ENCODE measurements at regions not wholly inside any gene's neighbourhood (a gene's known extent, or its start where the extent isn't known, plus 50 kb on each side); places are given as distances from the start of the nearest gene placed in this dataset.

GRCh38 chr2:18154259-18154658 lies 275.8 kb downstream of the KCNS3 start:
- Mint-ChIP-seq H3K4me3 (no peak overlapping the region), H3K36me3 (ENCODE audit: low read depth) (no peaks in the 10 kb centered on the region)

GRCh38 chr2:18153741-18154140 lies 275.3 kb downstream of the KCNS3 start:
- H3K27me3 Mint-ChIP-seq: peaks cover 22% of the 10 kb centered on the region
- no peaks in the 10 kb centered on the region for H3K4me1 Mint-ChIP-seq
- no peak overlapping the region for H3K4me3 Mint-ChIP-seq
- ATAC-seq (no peak), DNase-seq (no peak)
- peaks cover 2% of the 10 kb centered on the region for H3K36me3 Mint-ChIP-seq (ENCODE audit: low read depth)
- no peaks in the 10 kb centered on the region for H3K9me3 ChIP-seq (ENCODE audit: control insufficient read depth, low read length, poor library complexity, severe bottlenecking)
- no peak overlapping the region for H3K27ac Mint-ChIP-seq

More at GRCh38 chr2:18154259-18154658, 275.8 kb downstream of the KCNS3 start:
- Mint-ChIP-seq H3K27ac (no peak overlapping the region), H3K4me1 (no peaks in the 10 kb centered on the region), H3K27me3 (peaks cover 22% of the 10 kb centered on the region)
- no peaks in the 10 kb centered on the region for H3K9me3 ChIP-seq (ENCODE audit: control insufficient read depth, low read length, poor library complexity, severe bottlenecking)
- DNase-seq: no peak
- no peak for ATAC-seq

GRCh38 chr2:18151237-18151636 lies 272.8 kb downstream of the KCNS3 start:
- peaks cover 22% of the 10 kb centered on the region for H3K27me3 Mint-ChIP-seq
- DNase-seq (no peak), ATAC-seq (no peak)
- H3K36me3 Mint-ChIP-seq (ENCODE audit: low read depth): peaks cover 2% of the 10 kb centered on the region
- H3K27ac Mint-ChIP-seq: no peak overlapping the region
- no peaks in the 10 kb centered on the region for H3K9me3 ChIP-seq (ENCODE audit: control insufficient read depth, low read length, poor library complexity, severe bottlenecking)
- H3K4me1 Mint-ChIP-seq: no peaks in the 10 kb centered on the region
- no peak overlapping the region for H3K4me3 Mint-ChIP-seq

- Mint-ChIP-seq H3K4me3 (no peak overlapping the region), H3K4me1 (no peaks in the 10 kb centered on the region), H3K27ac (no peak overlapping the region), H3K27me3 (peaks cover 17% of the 10 kb centered on the region), H3K36me3 (ENCODE audit: low read depth) (peaks cover 2% of the 10 kb centered on the region)
- ATAC-seq (no peak), DNase-seq (no peak)
- H3K9me3 ChIP-seq (ENCODE audit: control insufficient read depth, low read length, poor library complexity, severe bottlenecking): no peaks in the 10 kb centered on the region
These were observed 271.3 kb downstream of the KCNS3 start for GRCh38 chr2:18149660-18150246.

- ATAC-seq: no peak
- peaks cover 2% of the 10 kb centered on the region for H3K4me1 Mint-ChIP-seq
- no peak overlapping the region for H3K4me3 Mint-ChIP-seq
- DNase-seq: no peak
- no peaks in the 10 kb centered on the region for H3K36me3 Mint-ChIP-seq (ENCODE audit: low read depth)
- H3K27ac Mint-ChIP-seq: no peak overlapping the region
- no peaks in the 10 kb centered on the region for H3K27me3 Mint-ChIP-seq
- no peaks in the 10 kb centered on the region for H3K9me3 ChIP-seq (ENCODE audit: control insufficient read depth, low read length, poor library complexity, severe bottlenecking)
These were observed 258.5 kb downstream of the KCNS3 start for GRCh38 chr2:18136881-18137475.

- no peak for ATAC-seq
- H3K4me1 Mint-ChIP-seq: peaks cover 2% of the 10 kb centered on the region
- no peak for DNase-seq
- no peaks in the 10 kb centered on the region for H3K36me3 Mint-ChIP-seq (ENCODE audit: low read depth)
- no peaks in the 10 kb centered on the region for H3K9me3 ChIP-seq (ENCODE audit: control insufficient read depth, low read length, poor library complexity, severe bottlenecking)
- no peak overlapping the region for H3K4me3 Mint-ChIP-seq
- H3K27ac Mint-ChIP-seq: no peak overlapping the region
- no peaks in the 10 kb centered on the region for H3K27me3 Mint-ChIP-seq
These were observed 254.8 kb downstream of the KCNS3 start for GRCh38 chr2:18133310-18133709.

- peaks cover 2% of the 10 kb centered on the region for H3K4me1 Mint-ChIP-seq
- ATAC-seq (no peak), DNase-seq (no peak)
- no peak overlapping the region for H3K4me3 Mint-ChIP-seq
- H3K27ac Mint-ChIP-seq: no peak overlapping the region
- H3K9me3 ChIP-seq (ENCODE audit: control insufficient read depth, low read length, poor library complexity, severe bottlenecking): no peaks in the 10 kb centered on the region
- no peaks in the 10 kb centered on the region for H3K36me3 Mint-ChIP-seq (ENCODE audit: low read depth)
- no peaks in the 10 kb centered on the region for H3K27me3 Mint-ChIP-seq
These were observed 254.2 kb downstream of the KCNS3 start for GRCh38 chr2:18132697-18133096.

- H3K36me3 Mint-ChIP-seq (ENCODE audit: low read depth): no peaks in the 10 kb centered on the region
- peaks cover 2% of the 10 kb centered on the region for H3K4me1 Mint-ChIP-seq
- H3K27ac Mint-ChIP-seq: no peak overlapping the region
These were observed 253.3 kb downstream of the KCNS3 start for GRCh38 chr2:18131761-18132160.

GRCh38 chr2:18129348-18129747 lies 250.9 kb downstream of the KCNS3 start:
- no peak overlapping the region for H3K27ac Mint-ChIP-seq
- peaks cover 2% of the 10 kb centered on the region for H3K4me1 Mint-ChIP-seq
- peaks cover 5% of the 10 kb centered on the region for H3K27me3 Mint-ChIP-seq
- ATAC-seq: no peak
- no peaks in the 10 kb centered on the region for H3K36me3 Mint-ChIP-seq (ENCODE audit: low read depth)
- DNase-seq: no peak
- no peaks in the 10 kb centered on the region for H3K9me3 ChIP-seq (ENCODE audit: control insufficient read depth, low read length, poor library complexity, severe bottlenecking)
- no peak overlapping the region for H3K4me3 Mint-ChIP-seq

More at GRCh38 chr2:18131761-18132160, 253.3 kb downstream of the KCNS3 start:
- H3K27me3 Mint-ChIP-seq: no peaks in the 10 kb centered on the region
- DNase-seq: no peak
- H3K9me3 ChIP-seq (ENCODE audit: control insufficient read depth, low read length, poor library complexity, severe bottlenecking): no peaks in the 10 kb centered on the region
- ATAC-seq: no peak
- no peak overlapping the region for H3K4me3 Mint-ChIP-seq

- Mint-ChIP-seq H3K27ac (no peak overlapping the region), H3K27me3 (peaks cover 13% of the 10 kb centered on the region), H3K4me3 (no peak overlapping the region), H3K4me1 (no peaks in the 10 kb centered on the region), H3K36me3 (ENCODE audit: low read depth) (no peaks in the 10 kb centered on the region)
- ATAC-seq (no peak), DNase-seq (no peak)
- no peaks in the 10 kb centered on the region for H3K9me3 ChIP-seq (ENCODE audit: control insufficient read depth, low read length, poor library complexity, severe bottlenecking)
These were observed 246.8 kb downstream of the KCNS3 start for GRCh38 chr2:18125303-18125702.

- no peaks in the 10 kb centered on the region for H3K9me3 ChIP-seq (ENCODE audit: control insufficient read depth, low read length, poor library complexity, severe bottlenecking)
- Mint-ChIP-seq H3K27me3 (peaks cover 19% of the 10 kb centered on the region), H3K4me1 (no peaks in the 10 kb centered on the region), H3K36me3 (ENCODE audit: low read depth) (no peaks in the 10 kb centered on the region), H3K4me3 (no peak overlapping the region), H3K27ac (no peak overlapping the region)
- no peak for DNase-seq
- ATAC-seq: no peak
These were observed 245.8 kb downstream of the KCNS3 start for GRCh38 chr2:18124116-18124835.

- Mint-ChIP-seq H3K27me3 (peaks cover 19% of the 10 kb centered on the region), H3K27ac (no peak overlapping the region), H3K4me3 (no peak overlapping the region), H3K36me3 (ENCODE audit: low read depth) (no peaks in the 10 kb centered on the region), H3K4me1 (no peaks in the 10 kb centered on the region)
- no peaks in the 10 kb centered on the region for H3K9me3 ChIP-seq (ENCODE audit: control insufficient read depth, low read length, poor library complexity, severe bottlenecking)
- DNase-seq: no peak
- ATAC-seq: no peak
These were observed 245.1 kb downstream of the KCNS3 start for GRCh38 chr2:18123577-18123976.

- ATAC-seq (no peak), DNase-seq (no peak)
- Mint-ChIP-seq H3K27me3 (peaks cover 19% of the 10 kb centered on the region), H3K27ac (no peak overlapping the region), H3K4me3 (no peak overlapping the region), H3K4me1 (no peaks in the 10 kb centered on the region), H3K36me3 (ENCODE audit: low read depth) (no peaks in the 10 kb centered on the region)
- H3K9me3 ChIP-seq (ENCODE audit: control insufficient read depth, low read length, poor library complexity, severe bottlenecking): no peaks in the 10 kb centered on the region
These were observed 244.7 kb downstream of the KCNS3 start for GRCh38 chr2:18123211-18123570.

Measured in T-helper 17 cell (primary cell).